GM12801 (cell line): ENCODE measurements at regions not wholly inside any gene's neighbourhood (a gene's known extent, or its start where the extent isn't known, plus 50 kb on each side); places are given as distances from the start of the nearest gene placed in this dataset.

ENCODE experiments used
- TF ChIP-seq, protein P1 (sequence below): IDR thresholded peaks from one replicate; pipeline ENCODE4 v1.5.1; 2011; ENCODE audit warnings: control low read depth; ENCODE audit not compliant: insufficient read length; ENCODE audit errors: extremely low read depth

DNA sequence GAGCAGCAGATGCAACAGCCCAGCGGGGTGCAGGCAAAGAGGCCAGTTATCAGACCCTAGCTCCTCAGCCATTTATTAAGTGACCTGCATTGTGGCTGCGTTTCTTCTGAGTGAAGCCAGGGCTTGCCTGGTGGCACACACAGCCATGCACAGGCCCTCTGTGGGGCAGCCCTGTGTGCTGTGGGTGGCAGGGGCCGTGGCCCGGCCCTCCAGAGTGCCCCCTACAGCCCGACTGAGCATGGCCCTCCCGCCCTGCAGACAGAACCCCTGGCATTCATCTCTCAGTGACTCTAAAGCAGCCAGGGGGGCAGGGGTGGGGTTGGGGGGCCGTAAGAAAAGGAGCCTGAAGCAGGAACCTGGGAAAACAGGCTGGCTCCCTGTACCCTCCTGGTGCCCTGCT lies 226.0 kb upstream of the PWP1 start:
- TF ChIP-seq, protein P1, sequence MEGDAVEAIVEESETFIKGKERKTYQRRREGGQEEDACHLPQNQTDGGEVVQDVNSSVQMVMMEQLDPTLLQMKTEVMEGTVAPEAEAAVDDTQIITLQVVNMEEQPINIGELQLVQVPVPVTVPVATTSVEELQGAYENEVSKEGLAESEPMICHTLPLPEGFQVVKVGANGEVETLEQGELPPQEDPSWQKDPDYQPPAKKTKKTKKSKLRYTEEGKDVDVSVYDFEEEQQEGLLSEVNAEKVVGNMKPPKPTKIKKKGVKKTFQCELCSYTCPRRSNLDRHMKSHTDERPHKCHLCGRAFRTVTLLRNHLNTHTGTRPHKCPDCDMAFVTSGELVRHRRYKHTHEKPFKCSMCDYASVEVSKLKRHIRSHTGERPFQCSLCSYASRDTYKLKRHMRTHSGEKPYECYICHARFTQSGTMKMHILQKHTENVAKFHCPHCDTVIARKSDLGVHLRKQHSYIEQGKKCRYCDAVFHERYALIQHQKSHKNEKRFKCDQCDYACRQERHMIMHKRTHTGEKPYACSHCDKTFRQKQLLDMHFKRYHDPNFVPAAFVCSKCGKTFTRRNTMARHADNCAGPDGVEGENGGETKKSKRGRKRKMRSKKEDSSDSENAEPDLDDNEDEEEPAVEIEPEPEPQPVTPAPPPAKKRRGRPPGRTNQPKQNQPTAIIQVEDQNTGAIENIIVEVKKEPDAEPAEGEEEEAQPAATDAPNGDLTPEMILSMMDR = no peak

DNA sequence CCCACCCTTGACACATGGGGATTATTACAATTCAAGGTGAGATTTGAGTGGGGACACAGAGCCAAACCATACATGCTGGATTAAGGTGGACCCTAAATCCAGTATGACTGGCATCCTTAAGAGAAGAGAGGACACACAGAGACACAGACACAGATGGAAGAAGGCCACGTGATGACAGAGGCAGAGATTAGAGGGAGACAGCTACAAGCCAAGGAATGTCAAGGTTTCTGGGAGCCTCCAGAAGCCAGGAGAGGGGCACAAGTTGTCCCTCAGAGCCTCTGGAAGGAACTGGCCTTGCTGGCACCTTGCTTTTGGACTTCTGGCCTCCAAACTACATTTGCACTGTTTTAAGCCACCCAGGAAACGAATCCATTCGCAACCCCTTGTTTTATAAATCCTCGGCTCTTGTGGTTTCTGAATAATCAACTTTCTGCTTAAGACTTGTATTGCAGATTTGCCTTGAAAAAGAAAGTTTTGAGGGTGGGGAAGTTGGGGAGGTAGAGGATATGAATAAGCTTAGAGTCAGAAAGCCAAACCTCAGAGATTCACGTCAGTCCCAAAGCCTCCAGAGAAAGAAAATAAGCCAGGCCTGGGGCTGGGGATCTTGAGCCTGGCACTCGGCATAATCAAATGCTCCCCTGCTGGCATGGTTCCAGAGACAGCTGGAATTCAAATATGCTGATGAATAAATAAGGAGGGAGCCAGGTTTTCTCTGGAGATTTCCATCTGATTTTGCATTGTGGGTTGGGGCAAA lies 224.2 kb upstream of the PWP1 start:
- TF ChIP-seq, protein P1 = no peak

DNA sequence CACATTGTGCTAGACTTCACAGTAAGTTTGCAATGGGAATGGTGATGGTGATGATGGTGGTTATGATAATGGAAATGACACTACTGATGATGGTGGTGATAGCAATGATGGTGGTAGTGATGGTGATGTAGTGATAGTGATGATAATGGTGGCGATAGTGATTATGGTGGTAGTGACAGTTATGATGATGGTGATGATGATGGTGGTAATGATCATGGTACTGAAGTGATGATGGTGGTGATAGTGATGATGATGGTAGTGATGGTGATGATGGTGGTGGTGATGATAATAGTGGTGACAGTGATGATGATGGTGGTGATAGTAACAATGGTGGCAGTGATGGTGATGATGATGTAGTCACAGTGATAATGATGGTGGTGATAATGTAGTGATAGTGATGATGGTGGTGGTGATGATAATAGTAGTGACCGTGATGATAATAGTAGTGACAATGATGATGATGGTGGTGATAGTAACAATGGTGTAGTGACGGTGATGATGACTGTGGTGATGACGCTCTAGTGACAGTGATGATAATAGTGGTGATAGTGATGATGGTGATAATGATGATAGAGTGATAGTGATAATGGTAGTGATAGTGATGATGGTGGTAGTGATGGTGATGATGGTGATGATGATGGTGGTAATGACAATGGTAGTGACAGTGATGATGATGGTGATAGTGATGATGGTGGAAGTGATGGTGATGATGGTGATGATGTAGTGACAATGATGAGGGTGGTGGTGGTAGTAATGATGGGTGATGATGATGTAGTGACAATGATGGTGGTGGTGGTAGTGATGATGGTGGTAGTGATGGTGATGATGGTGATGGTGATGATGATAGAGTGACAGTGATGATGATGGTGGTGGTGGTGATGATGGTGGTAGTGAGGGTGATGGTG lies 222.9 kb upstream of the PWP1 start:
- TF ChIP-seq, protein P1 = no peak

DNA sequence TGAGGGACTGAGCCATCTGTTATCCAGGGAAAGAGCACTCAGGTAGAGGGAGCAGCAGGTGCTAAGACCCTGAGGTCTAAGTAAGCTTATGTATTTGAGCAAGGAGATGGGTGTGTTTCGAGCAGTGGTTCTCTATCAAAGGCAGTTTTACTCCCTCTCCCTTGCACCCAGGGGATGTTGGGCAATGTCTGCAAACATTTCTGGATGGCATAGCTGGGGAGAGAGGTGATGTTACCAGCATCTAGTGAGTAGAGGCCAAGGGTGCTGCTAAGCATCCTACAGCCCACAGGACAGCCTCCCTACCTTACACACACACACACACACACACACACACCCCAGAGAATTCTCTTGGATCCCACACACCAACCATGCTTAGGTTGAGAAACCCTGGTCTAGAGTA lies 221.0 kb upstream of the PWP1 start:
- TF ChIP-seq, protein P1 = no peak

DNA sequence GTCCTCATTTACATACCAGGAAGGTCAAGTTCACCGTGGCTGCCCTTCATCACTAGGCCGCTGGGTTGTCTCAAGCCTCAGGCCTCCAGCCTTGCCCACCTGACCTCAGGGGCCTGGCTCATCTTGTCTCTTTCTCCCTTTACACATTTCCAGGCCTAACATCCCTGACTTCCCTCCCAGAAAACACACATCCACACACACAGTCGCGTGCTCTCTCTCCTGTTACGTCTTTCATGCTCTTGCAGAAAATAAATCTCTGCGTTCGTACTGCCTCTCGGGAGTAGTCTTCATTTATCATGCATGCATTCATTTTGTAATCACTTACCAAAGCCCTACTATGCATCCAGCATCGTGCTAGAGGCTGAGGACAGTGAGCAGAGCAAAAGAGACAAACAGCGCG lies 220.0 kb upstream of the PWP1 start:
- TF ChIP-seq, protein P1 = no peak

DNA sequence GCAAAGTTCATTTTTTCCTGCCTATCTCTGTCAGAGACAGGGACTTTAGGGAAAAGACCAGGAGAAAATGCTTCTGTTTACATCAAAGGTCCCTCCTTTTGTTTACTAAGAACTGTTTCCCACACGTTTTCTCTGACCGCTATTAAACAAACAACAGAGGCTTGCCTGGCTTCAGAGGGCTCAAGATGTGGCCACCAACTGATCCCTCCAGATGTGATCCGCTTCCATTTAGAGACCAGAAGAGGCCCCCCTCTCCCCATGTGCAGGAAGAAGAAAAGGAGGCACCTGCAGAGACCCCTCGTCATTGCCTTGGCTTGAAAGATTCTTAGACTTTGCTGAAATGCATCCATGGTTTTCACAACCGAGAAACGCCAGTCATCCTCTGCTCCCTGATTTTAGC lies 217.9 kb upstream of the PWP1 start:
- TF ChIP-seq, protein P1 = no peak

DNA sequence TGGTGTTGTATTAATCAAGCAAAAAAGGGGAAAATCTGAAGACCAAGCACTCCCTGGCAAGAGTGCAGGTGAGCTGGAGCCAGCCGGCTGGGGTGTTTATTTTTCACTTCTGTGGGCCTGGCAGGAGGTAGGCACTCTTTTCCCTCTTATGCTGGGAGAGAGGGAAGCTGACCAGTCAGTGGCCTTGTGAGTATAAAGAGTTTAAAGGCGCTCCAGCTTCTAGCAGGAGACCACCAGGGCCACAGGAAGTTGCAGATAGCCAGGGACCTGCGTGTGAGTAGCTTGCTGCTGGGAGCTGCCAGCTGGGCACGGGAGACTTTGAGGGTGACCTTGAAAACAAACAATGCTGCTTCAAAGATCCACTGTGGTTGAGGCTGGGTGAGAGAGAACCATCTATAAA lies 217.4 kb upstream of the PWP1 start:
- TF ChIP-seq, protein P1 = no peak
